ENCODE measurements at regions not wholly inside any gene's neighbourhood (a gene's known extent, or its start where the extent isn't known, plus 50 kb on each side); places are given as distances from the start of the nearest gene placed in this dataset.

GRCh38 chr4:184885602-184886001 lies 59.8 kb upstream of the ACSL1 start:
- ATAC-seq (no peak), DNase-seq (no peak)
- H3K27me3 ChIP-seq, result no peaks in the 10 kb centered on the region
- H3K4me3 ChIP-seq, result no peak overlapping the region
- TF ChIP-seq CTCF (IDR thresholded peaks at IDR 0.05 in 4 of 5, conservative IDR thresholded peaks at IDR 0.05 in 1 of 5) (no peak), POLR2A (IDR thresholded peaks at IDR 0.05) (no peak)
- in situ Hi-C loops (cut with MboI; ENCODE audit: low sequenced_read_pairs in 4 of 4), result no loop called here
- H3K9me3 ChIP-seq, result no peaks in the 10 kb centered on the region
- no peak overlapping the region for H3K27ac ChIP-seq
- no peaks in the 10 kb centered on the region for H3K4me1 ChIP-seq
- no peaks in the 10 kb centered on the region for H3K36me3 ChIP-seq
- intact Hi-C loops (cut with DNase I; ENCODE audit: low total_unique reads), result no loop called here

- in situ Hi-C loops (cut with MboI; ENCODE audit: low sequenced_read_pairs in 4 of 4) (no loop called here), intact Hi-C loops (cut with DNase I; ENCODE audit: low total_unique reads) (no loop called here)
These were observed 61.6 kb upstream of the ACSL1 start for GRCh38 chr4:184887333-184887732.

GRCh38 chr4:184887947-184888346 lies 62.2 kb upstream of the ACSL1 start:
- Histone ChIP-seq H3K36me3 (no peaks in the 10 kb centered on the region), H3K4me1 (no peaks in the 10 kb centered on the region), H3K27me3 (no peaks in the 10 kb centered on the region), H3K4me3 (no peak overlapping the region), H3K27ac (no peak overlapping the region), H3K9me3 (no peaks in the 10 kb centered on the region)
- DNase-seq, result no peak
- no peak for ATAC-seq
- TF ChIP-seq CTCF (IDR thresholded peaks at IDR 0.05 in 4 of 5, conservative IDR thresholded peaks at IDR 0.05 in 1 of 5), result no peak
- TF ChIP-seq POLR2A (IDR thresholded peaks at IDR 0.05), result no peak
- in situ Hi-C loops (cut with MboI; ENCODE audit: low sequenced_read_pairs in 4 of 4), result no loop called here
- intact Hi-C loops (cut with DNase I; ENCODE audit: low total_unique reads), result no loop called here

More at GRCh38 chr4:184887333-184887732, 61.6 kb upstream of the ACSL1 start:
- DNase-seq (no peak), ATAC-seq (no peak)
- no peak for TF ChIP-seq POLR2A (IDR thresholded peaks at IDR 0.05)
- TF ChIP-seq CTCF (IDR thresholded peaks at IDR 0.05 in 4 of 5, conservative IDR thresholded peaks at IDR 0.05 in 1 of 5), result no peak
- no peaks in the 10 kb centered on the region for H3K4me1 ChIP-seq
- no peak overlapping the region for H3K27ac ChIP-seq
- H3K36me3 ChIP-seq, result no peaks in the 10 kb centered on the region
- H3K4me3 ChIP-seq, result no peak overlapping the region
- H3K27me3 ChIP-seq, result no peaks in the 10 kb centered on the region
- no peaks in the 10 kb centered on the region for H3K9me3 ChIP-seq

GRCh38 chr4:184889666-184890335 lies 64.0 kb upstream of the ACSL1 start:
- in situ Hi-C loops (cut with MboI; ENCODE audit: low sequenced_read_pairs in 4 of 4), result no loop called here
- no peaks in the 10 kb centered on the region for H3K27me3 ChIP-seq
- ATAC-seq, result peak in 1 of 2 donors; percentile 58
- no peak for DNase-seq
- H3K4me1 ChIP-seq, result peaks cover 6 to 7% of the 10 kb centered on the region in 2 donors
- no peak overlapping the region for H3K27ac ChIP-seq
- H3K36me3 ChIP-seq, result no peaks in the 10 kb centered on the region
- no peak for TF ChIP-seq CTCF (IDR thresholded peaks at IDR 0.05 in 4 of 5, conservative IDR thresholded peaks at IDR 0.05 in 1 of 5)
- no peak for TF ChIP-seq POLR2A (IDR thresholded peaks at IDR 0.05)
- intact Hi-C loops (cut with DNase I; ENCODE audit: low total_unique reads), result no loop called here
- no peaks in the 10 kb centered on the region for H3K9me3 ChIP-seq
- H3K4me3 ChIP-seq, result no peak overlapping the region

- no peaks in the 10 kb centered on the region for H3K27me3 ChIP-seq
- no peaks in the 10 kb centered on the region for H3K36me3 ChIP-seq
- no peak overlapping the region for H3K4me3 ChIP-seq
- no peak for DNase-seq
- intact Hi-C loops (cut with DNase I; ENCODE audit: low total_unique reads) (no loop called here), in situ Hi-C loops (cut with MboI; ENCODE audit: low sequenced_read_pairs in 4 of 4) (no loop called here)
- H3K9me3 ChIP-seq, result no peaks in the 10 kb centered on the region
- ATAC-seq, result no peak
- no peak overlapping the region for H3K27ac ChIP-seq
- TF ChIP-seq CTCF (IDR thresholded peaks at IDR 0.05 in 4 of 5, conservative IDR thresholded peaks at IDR 0.05 in 1 of 5) (no peak), POLR2A (IDR thresholded peaks at IDR 0.05) (no peak)
- peaks cover 13 to 14% of the 10 kb centered on the region in 2 donors for H3K4me1 ChIP-seq
These were observed 64.7 kb upstream of the ACSL1 start for GRCh38 chr4:184890499-184890898.

Measured in gastrocnemius medialis (tissue), 4 donors.